B cell (primary cell): ENCODE measurements at regions not wholly inside any gene's neighbourhood (a gene's known extent, or its start where the extent isn't known, plus 50 kb on each side); places are given as distances from the start of the nearest gene placed in this dataset.

Source experiments
- ATAC-seq: fragments of 200-7000 bp; cut with Tn5 transposase; one replicate; pipeline ENCODE4 v1.10.0; 2021; ENCODE audit warnings: low read depth, mild to moderate bottlenecking, moderate number of reproducible peaks, moderate library complexity
- CTCF ChIA-PET: fragments of 350-600 bp; sonication (Branson Sonifier 250); formaldehyde crosslinking; loops from one replicate; lab custom pipeline; 2021; ENCODE audit warnings: antibody characterized with exemption, inconsistent platforms; lab: Charles Lee
- POLR2A ChIA-PET: fragments of 350-600 bp; sonication (Branson Sonifier 250); formaldehyde crosslinking; loops from one replicate; lab custom pipeline; 2021; ENCODE audit warnings: antibody characterized with exemption; lab: Charles Lee
- DNase-seq: peaks from one replicate; pipeline ENCODE4 v3.0.0; 2013
- H2AFZ ChIP-seq: 2 replicates; pipeline ENCODE4 v1.6.1; 2012; ENCODE audit warnings: mild to moderate bottlenecking, low read depth, low read length; ENCODE audit not compliant: insufficient read depth, poor library complexity, severe bottlenecking
- H3K27ac ChIP-seq, 2 donors: 1 replicate in 1 of 2; 2 replicates in 1 of 2; pipeline ENCODE4 v1.5.1; 2012 to 2013; ENCODE audit warnings: low read length in 2 of 2, mild to moderate bottlenecking in 2 of 2, moderate library complexity in 1 of 2
- H3K27me3 ChIP-seq, 4 experiments: fragments of 200-600 bp in 1 of 4; sonication (generic) in 1 of 4; replicated peaks in 1 of 4; 1 replicate in 2 of 4; 2 replicates in 2 of 4; pipeline versions ENCODE4 v1.6.1 to v1.7.0; 2013 to 2016; ENCODE audit warnings: low read length in 3 of 4, mild to moderate bottlenecking in 2 of 4, mixed read lengths in 1 of 4, moderate library complexity in 1 of 4; ENCODE audit not compliant: insufficient read depth in 4 of 4, control insufficient read depth in 3 of 4; ENCODE audit errors: control extremely low read depth in 1 of 4
- H3K36me3 ChIP-seq, 2 experiments: replicated peaks in 1 of 2; 1 replicate in 1 of 2; 2 replicates in 1 of 2; pipeline versions ENCODE4 v1.6.1 to v1.7.1; 2013; ENCODE audit warnings: low read length in 1 of 2; ENCODE audit not compliant: insufficient read depth in 2 of 2, control insufficient read depth in 1 of 2; ENCODE audit errors: control extremely low read depth in 1 of 2, extremely low read depth in 1 of 2
- H3K4me1 ChIP-seq, 2 donors: fragments of 200-600 bp in 1 of 2; sonication (generic) in 1 of 2; 1 replicate in 1 of 2; 2 replicates in 1 of 2; pipeline versions ENCODE4 v1.5.1 to v1.6.1; 2013 to 2017; ENCODE audit warnings: low read length in 2 of 2; ENCODE audit not compliant: control insufficient read depth in 2 of 2, insufficient read depth in 2 of 2
- H3K4me2 ChIP-seq: replicated peaks from 2 replicates; pipeline ENCODE3; 2012; ENCODE audit warnings: mild to moderate bottlenecking, low read depth, low read length; ENCODE audit not compliant: poor library complexity, severe bottlenecking
- H3K4me3 ChIP-seq, 5 experiments: fragments of 200-600 bp in 1 of 5; sonication (generic) in 1 of 5; 1 replicate in 3 of 5; 2 replicates in 2 of 5; pipeline versions ENCODE4 v1.5.1 to v1.7.0; 2011 to 2016; ENCODE audit warnings: low read length in 4 of 5, mild to moderate bottlenecking in 4 of 5, low read depth in 2 of 5, control low read depth in 1 of 5, moderate library complexity in 1 of 5; ENCODE audit not compliant: insufficient read depth in 1 of 5; ENCODE audit errors: control extremely low read depth in 1 of 5, extremely low read depth in 1 of 5
- H3K79me2 ChIP-seq: fragments of 200-600 bp; sonication (generic); one replicate; pipeline ENCODE4 v1.6.0; 2016; ENCODE audit warnings: low read length; ENCODE audit not compliant: control insufficient read depth, insufficient read depth
- H3K9ac ChIP-seq: fragments of 200-600 bp; sonication (generic); 2 replicates; pipeline ENCODE4 v1.6.1; 2017; ENCODE audit warnings: mild to moderate bottlenecking, low read length, moderate library complexity
- H3K9me3 ChIP-seq, 3 donors: one replicate each; pipeline versions ENCODE4 v1.6.1 to v1.7.1; 2013; ENCODE audit warnings: low read length in 2 of 3; ENCODE audit not compliant: control insufficient read depth in 2 of 3, insufficient read depth in 1 of 3; ENCODE audit errors: control extremely low read depth in 1 of 3
- H4K20me1 ChIP-seq: 2 replicates; pipeline ENCODE4 v1.6.0; 2012; ENCODE audit warnings: mild to moderate bottlenecking, low read length; ENCODE audit not compliant: insufficient read depth, control insufficient read depth, poor library complexity, severe bottlenecking
- H3K27ac Mint-ChIP-seq: one replicate; pipeline ENCODE4 v1.8.0; 2021; ENCODE audit warnings: mixed read lengths
- H3K27me3 Mint-ChIP-seq: one replicate; pipeline ENCODE4 v1.8.0; 2021; ENCODE audit warnings: mixed read lengths
- H3K4me1 Mint-ChIP-seq: one replicate; pipeline ENCODE4 v1.8.0; 2021; ENCODE audit warnings: mixed read lengths
- H3K4me3 Mint-ChIP-seq: one replicate; pipeline ENCODE4 v1.8.0; 2021; ENCODE audit warnings: mixed read lengths
- H3K9me3 Mint-ChIP-seq: one replicate; pipeline ENCODE4 v1.8.0; 2022; ENCODE audit warnings: mixed read lengths; ENCODE audit not compliant: insufficient read depth
- EZH2 ChIP-seq: IDR thresholded peaks from 2 replicates; pipeline ENCODE4 v1.6.1; 2012; ENCODE audit warnings: borderline replicate concordance, low read depth, mild to moderate bottlenecking, moderate library complexity, low read length; ENCODE audit not compliant: insufficient read depth, poor library complexity, severe bottlenecking
- WGBS: methylation state at CpG from one replicate; pipeline ENCODE4 v1.1.5; 2013; ENCODE audit warnings: missing lambda C conversion rate; ENCODE audit not compliant: insufficient coverage; 5-methylcytosine and 5-hydroxymethylcytosine counted together
- intact Hi-C: fragments of 100-400 bp; cut with micrococcal nuclease; formaldehyde crosslinking; loops from one replicate; pipeline ENCODE4 v1.10.0; 2022
- TF ChIP-seq, protein P1 (sequence below): fragments of 200-600 bp; IDR thresholded peaks from one replicate; pipeline ENCODE4 v1.8.0; 2022; ENCODE audit warnings: antibody characterized with exemption, mild to moderate bottlenecking

DNA sequence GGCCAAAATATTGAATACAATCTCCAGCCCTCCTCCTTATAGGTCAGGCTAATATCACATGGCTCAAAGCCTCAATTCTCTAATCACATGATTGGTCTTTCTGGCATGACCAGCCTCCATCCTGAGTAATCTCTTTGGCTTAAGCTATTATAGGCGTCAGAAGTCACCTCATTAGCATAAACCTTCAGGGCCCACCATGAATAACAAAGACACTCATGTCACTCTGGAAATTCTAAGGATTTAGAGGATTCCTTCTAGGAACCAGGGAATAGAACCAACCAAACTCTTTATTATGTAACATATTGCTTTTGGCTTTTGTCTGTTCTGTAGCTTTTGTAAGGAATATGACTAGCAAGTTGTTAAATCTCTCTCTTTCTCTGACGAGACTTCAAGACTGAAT is 109.2 kb upstream of the IGFBP7 start:
- H4K20me1 ChIP-seq, result no peaks in the 10 kb centered on the region
- intact Hi-C loops, result no loop called here
- no peaks in the 10 kb centered on the region for H3K36me3 ChIP-seq
- H3K79me2 ChIP-seq, result no peaks in the 10 kb centered on the region
- no peak for ATAC-seq
- H3K4me2 ChIP-seq, result no peak overlapping the region
- POLR2A ChIA-PET, result no interaction called here
- H2AFZ ChIP-seq, result no peak overlapping the region
- Mint-ChIP-seq H3K9me3 (no peaks in the 10 kb centered on the region), H3K4me1 (no peaks in the 10 kb centered on the region), H3K27me3 (no peaks in the 10 kb centered on the region), H3K27ac (no peak overlapping the region), H3K4me3 (no peak overlapping the region)
- H3K27ac ChIP-seq, result no peak overlapping the region
- H3K4me1 ChIP-seq, result no peaks in the 10 kb centered on the region
- H3K27me3 ChIP-seq, result no peaks in the 10 kb centered on the region
- H3K4me3 ChIP-seq, result no peak overlapping the region
- no CpG with 5 or more reads among the region's 2 CpGs for WGBS
- peaks cover 0 to 5% (median 0%) of the 10 kb centered on the region in 3 donors for H3K9me3 ChIP-seq
- no peak for DNase-seq
- H3K9ac ChIP-seq, result no peak overlapping the region
- CTCF ChIA-PET, result no interaction called here
- TF ChIP-seq, protein P1, sequence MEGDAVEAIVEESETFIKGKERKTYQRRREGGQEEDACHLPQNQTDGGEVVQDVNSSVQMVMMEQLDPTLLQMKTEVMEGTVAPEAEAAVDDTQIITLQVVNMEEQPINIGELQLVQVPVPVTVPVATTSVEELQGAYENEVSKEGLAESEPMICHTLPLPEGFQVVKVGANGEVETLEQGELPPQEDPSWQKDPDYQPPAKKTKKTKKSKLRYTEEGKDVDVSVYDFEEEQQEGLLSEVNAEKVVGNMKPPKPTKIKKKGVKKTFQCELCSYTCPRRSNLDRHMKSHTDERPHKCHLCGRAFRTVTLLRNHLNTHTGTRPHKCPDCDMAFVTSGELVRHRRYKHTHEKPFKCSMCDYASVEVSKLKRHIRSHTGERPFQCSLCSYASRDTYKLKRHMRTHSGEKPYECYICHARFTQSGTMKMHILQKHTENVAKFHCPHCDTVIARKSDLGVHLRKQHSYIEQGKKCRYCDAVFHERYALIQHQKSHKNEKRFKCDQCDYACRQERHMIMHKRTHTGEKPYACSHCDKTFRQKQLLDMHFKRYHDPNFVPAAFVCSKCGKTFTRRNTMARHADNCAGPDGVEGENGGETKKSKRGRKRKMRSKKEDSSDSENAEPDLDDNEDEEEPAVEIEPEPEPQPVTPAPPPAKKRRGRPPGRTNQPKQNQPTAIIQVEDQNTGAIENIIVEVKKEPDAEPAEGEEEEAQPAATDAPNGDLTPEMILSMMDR, result no peak
- TF ChIP-seq EZH2, result no peak

DNA sequence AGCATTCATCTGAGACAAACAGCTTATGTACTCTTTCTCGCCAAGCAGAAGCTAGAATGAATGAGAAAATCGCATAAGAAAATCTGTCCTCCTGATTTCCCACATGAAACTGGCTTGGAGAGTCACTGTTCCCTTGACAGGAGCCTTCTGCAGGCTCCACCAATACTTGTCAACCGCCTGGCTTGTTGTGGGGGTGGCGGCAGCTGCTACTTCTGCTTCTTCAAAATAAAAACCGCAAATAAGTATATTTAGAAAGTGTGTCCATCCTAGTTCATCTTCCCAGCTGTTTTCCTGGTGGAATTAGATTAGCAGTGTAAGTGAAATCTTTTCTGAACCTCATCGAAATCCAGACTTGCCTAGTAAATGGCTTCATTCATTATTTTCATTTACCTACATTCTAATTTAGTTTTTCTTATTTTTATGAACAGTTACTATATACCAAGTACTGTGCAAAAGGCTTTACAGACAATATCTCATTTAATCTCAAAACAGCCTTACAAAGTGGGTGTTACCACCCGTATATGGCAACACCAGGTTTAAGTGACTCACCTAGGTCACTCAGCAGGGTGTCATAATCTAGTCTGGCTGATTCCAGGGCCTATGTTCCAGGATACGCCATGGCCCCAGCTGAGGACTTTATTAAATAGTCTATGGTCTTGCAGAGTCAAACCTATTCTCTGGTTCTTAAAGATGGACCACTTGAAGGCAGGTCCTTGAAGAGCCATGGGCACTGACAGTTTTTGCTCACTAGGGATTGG is 104.6 kb upstream of the IGFBP7 start:
- Histone ChIP-seq H3K27me3 (no peaks in the 10 kb centered on the region), H3K9me3 (peaks cover 0 to 5% (median 0%) of the 10 kb centered on the region in 3 donors), H3K4me2 (no peak overlapping the region), H3K9ac (no peak overlapping the region), H4K20me1 (no peaks in the 10 kb centered on the region), H3K4me3 (no peak overlapping the region), H3K36me3 (no peaks in the 10 kb centered on the region), H2AFZ (no peak overlapping the region), H3K4me1 (no peaks in the 10 kb centered on the region), H3K27ac (no peak overlapping the region), H3K79me2 (no peaks in the 10 kb centered on the region)
- Mint-ChIP-seq H3K9me3 (peaks cover 2% of the 10 kb centered on the region), H3K4me3 (no peak overlapping the region), H3K27ac (no peak overlapping the region), H3K4me1 (no peaks in the 10 kb centered on the region), H3K27me3 (no peaks in the 10 kb centered on the region)
- POLR2A ChIA-PET, result no interaction called here
- intact Hi-C loops, result no loop called here
- no peak for TF ChIP-seq EZH2
- TF ChIP-seq, protein P1, result no peak
- WGBS, result 94% methylated on average over 3 of the region's 8 CpGs
- DNase-seq, result no peak
- CTCF ChIA-PET, result no interaction called here
- no peak for ATAC-seq
